Sciatic nerve (tissue), 2 donors: ENCODE measurements at regions not wholly inside any gene's neighbourhood (a gene's known extent, or its start where the extent isn't known, plus 50 kb on each side); places are given as distances from the start of the nearest gene placed in this dataset.
"Not testable (repeated sequence)": the region's sequence is repeated elsewhere in the genome, so short reads cannot be mapped to it uniquely, and the experiment has no call there.

ENCODE experiments used
- ATAC-seq: fragments of 200-7000 bp; cut with Tn5 transposase; one replicate; pipeline ENCODE4 v1.9.1; 2020; ENCODE audit warnings: mild to moderate bottlenecking, moderate library complexity
- DNase-seq: peaks from one replicate; pipeline ENCODE4 v3.0.0-alpha.2; 2020; ENCODE audit warnings: low spot score
- intact Hi-C: fragments of 100-400 bp; cut with DNase I; formaldehyde crosslinking; loops from one replicate; pipeline ENCODE4 v1.14.2; 2022
- donor health status: DM: no; HTN: no; CAD: no.
- donor health status: DM: no; HTN: no; CAD: no.

DNA sequence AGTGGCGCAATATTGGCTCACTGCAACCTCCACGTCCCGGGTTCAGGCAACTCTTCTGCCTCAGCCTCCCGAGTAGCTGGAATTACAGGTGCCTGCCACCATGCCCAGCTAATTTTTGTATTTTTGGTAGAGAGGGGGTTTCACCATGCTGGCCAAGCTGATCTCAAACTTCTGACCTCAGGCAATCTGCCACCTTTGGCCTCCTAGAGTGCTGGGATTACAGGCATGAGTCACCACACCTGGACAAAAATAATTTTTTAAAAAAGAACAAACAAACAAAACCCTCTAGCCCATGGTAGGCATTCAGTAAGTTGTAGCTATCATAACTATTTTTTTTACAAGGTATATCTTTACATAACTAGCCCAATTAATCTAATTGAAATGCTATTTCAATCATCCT is 73.9 kb upstream of the CAPRIN1 start:
- no peak for ATAC-seq
- intact Hi-C loops = no loop called here
- DNase-seq = no peak

DNA sequence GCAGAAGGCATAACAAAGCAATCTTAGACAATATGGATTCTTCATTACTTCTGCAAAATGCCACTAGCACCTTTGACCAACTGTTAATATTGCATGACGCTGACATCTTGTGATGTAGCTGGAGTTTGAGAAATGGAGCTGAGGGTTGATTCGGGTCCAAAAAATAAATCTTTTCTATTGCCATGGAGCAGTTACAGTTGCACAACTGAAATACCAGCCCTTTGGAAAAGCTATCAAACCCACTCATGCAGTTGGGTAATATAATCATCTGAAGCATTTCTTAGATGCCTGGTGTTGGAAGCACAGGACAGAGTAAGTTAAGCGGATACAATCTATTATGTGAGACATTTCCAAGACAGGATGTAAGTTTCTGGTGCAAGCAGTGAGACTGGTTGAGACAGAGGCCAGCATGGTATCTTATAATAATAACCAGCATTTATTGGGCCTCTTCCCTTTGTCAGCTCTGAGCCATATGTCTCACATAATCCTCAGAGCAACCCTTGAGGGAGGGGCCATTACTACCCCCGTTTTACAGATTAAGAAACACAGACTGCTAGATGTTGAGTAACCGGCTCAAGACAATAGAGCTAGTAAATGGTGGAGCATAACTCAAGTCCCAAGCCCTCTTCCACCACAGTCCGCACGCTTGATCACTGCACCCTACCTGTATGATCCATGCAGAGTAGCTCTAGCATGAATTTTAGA is 74.9 kb upstream of the CAPRIN1 start:
- ATAC-seq = no peak
- intact Hi-C loops = no loop called here
- DNase-seq = no peak

DNA sequence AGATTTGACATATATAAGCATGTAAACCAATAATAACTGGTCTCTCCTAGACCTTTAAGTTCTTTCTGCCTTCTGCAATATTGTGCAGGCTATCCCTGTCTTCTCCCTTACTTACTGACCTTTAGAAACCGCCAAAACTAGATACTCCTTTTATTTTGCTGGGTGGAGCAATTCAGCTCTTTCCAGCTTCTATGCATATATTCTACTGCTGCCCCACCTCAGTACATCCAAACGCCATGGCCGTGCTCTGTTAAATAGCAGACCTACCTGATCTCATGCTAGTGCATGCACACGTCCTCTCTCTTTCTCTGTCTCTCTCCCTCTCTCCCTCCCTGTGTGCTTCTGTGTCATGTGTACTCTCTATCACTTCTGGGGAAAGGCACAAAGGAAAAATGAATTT is 76.7 kb upstream of the CAPRIN1 start:
- ATAC-seq = no peak
- no peak for DNase-seq
- intact Hi-C loops = no loop called here

DNA sequence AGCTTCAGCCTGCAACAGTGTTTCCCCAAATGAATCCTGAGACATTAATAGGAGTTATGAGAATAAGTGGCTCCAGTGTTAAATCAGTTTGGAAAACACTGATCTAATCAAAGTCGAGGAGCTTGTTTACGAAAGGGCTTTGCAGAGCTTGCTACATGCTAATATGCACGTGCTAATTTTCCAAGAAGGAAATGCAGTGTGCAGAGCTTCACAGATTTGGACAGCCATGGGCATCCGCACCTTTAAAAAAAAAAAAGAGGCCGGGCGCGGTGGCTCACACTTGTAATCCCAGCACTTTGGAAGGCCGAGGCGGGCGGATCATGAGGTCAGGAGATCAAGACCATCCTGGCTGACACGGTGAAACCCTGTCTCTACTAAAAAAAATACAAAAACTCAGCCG is 79.7 kb upstream of the LMO2 start:
- peak; percentile 40 for ATAC-seq
- DNase-seq, intact Hi-C loops: not testable (repeated sequence)

DNA sequence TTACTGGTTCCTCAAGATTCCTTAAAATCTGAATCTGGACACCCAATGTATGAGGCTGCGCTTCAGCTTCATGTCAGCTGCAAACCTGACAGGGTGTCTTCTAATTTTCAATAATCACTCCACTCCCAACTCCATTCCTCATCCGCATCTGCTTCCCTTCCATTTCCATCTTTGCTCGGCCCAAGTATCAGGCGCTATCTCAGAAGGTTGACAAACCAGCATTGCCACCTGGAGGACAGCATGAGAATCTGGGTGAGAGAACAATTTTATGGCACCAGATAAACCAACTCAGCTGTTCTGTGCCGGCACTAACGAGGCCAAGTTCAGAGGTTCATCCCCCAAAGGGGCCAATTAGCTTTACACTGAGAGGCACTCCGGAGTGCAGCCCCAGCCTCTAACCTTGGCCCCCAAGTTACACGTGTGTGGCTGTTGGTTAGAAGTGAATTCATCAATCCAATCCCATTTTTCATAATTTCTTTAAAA is 79.1 kb upstream of the LMO2 start:
- DNase-seq (peak; percentile 61), ATAC-seq (peak; percentile 94)
- intact Hi-C loops = no loop called here

DNA sequence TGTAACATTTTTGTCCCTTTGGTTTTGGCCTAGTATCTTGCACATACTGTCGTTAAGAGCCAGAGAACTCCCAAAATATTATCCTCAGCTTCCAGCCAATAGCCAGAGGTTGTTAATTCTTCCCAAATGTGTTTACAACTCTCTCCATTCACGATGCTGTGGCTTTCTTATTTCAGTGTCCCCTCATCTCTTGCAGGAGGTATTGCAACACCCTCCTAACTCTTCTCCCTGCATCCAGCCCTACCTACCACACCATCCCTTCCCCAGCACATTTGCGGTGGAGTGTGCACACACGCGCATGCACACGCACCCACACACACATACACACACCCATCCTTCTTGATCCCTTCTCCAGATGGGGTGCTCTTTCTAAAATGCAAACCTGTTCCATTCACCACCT is 75.6 kb upstream of the LMO2 start:
- no peak for DNase-seq
- intact Hi-C loops = no loop called here
- no peak for ATAC-seq

DNA sequence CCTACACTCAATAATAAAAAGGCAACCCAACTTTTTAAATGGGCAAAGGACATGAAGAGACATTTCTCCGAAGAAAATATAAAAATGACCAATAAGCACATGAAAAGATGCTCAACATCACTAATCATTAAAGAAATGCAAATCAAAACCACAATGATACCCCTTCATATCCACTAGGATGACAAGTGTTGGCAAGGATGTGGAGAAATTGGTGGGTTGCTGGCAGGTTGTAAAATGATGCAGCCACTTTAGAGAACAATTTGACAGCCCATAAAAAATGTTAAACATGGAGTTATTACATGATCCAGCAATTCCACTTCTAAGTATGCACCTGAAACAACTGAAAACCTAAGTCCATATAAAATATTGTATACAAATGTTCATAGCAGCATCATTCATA is 73.2 kb upstream of the LMO2 start:
- DNase-seq (no peak), ATAC-seq (no peak)
- intact Hi-C loops = no loop called here

DNA sequence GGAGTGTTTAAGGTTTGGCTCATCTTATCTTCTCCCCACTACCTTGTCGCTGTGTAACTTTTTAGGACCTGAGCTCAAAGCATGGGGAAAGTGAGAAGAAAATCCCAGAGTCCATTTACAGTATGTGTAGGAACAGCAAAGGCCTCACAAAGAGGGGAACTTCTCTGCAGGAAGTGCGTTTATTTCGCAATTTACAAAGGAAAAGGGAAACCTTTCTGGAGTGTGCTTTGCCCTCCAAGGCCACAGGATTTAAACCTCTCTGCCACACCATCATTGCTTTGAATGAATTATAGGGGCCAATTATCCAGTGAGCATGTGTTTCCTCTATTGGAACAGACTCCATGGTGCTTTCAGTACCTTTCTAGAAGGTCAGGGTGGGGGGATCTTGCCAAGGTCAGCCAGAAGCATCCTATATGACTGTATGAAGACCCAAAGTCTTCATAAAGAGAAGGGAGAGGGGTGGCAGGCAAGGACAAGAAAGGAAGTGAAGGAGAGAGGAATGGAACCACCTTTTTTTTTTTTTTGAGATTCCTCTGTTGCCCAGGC is 68.1 kb upstream of the LMO2 start:
- DNase-seq (no peak), ATAC-seq (no peak)
- intact Hi-C loops = no loop called here

DNA sequence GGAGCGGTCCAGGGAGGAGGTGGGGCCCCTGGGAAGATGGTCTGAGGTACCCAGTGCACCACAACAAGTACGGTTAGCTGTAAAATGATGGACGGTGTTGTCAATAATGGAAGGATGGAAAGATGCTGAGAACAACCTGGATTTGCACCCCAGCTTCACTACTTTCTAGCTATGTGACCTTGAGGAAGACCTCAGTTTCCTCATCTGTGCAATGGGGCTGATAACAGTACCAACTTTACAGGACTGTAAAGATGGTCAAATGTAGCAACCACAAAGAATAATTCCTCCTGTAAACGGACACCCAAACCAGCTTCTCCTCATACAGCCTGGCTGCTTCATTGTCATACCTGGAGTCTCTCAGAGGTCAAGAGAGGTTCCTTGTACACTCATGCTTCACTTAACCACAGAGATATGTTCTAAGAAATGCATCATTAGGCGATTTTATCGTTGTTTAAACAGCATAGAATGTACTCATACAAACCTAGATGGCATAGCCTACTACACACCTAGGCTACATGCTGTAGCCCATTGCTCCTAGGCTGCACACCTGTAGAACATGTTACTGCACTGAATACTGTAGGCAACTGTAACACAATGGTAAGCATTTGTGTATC is 65.5 kb upstream of the LMO2 start:
- ATAC-seq (no peak), DNase-seq (no peak)
- intact Hi-C loops = no loop called here

DNA sequence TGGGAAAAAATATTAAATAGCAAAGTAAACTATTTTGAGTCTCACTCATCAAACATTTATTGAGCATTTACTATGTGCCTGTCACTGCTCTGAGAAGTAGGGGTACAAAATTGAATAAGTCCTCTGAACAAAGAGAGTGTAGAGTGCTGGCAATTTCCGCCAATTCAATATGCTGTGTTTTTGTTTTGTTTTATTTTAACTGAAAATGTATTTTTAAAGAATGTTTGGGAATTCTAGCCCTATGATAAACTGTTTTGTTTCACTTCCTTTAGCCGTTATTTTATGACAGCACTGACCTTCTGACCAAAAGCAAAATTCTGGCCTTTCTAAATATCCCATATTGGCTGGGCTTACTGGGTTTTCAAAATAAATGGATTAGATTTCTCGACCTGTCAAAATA is 64.7 kb upstream of the LMO2 start:
- intact Hi-C loops = no loop called here
- DNase-seq = no peak
- ATAC-seq = no peak

DNA sequence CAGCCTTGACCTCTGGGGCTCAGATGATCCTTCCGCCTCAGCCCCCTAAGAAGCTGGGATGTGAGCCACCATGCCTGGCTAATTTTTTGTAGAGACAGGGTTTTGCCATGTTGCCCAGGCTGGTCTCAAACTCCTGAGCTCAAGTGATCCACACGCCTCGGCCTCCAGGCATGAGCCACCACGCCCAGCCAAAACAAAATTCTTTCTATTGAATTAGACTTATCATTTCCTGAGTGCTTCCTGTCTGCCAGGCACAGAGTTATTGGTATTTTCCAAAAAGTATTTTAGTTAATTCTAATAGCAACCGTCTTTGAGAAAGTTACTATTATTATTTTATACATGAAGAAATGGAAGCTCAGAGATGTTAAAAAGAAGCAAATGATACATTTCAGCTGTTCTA is 61.4 kb upstream of the LMO2 start:
- ATAC-seq (no peak), DNase-seq (no peak)
- intact Hi-C loops = no loop called here

DNA sequence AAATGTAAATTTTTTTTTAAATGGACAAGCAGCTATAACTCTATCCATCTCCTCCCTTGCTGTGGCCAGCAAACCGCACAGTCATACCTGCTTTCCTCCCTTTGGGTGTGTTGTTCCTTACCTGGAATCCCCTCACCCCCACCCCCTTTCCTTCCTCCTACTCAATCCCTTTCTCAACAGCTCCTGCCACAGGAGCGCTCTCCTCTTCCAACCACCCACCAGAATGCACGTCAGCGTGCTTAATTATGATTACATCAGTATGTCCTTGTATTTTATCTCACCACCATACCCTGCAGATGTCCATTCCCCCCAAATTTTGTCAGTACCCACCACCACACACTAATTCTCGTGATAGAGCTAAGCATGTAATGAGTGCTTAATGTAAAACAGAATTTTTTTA is 60.9 kb upstream of the LMO2 start:
- no peak for ATAC-seq
- DNase-seq = no peak
- intact Hi-C loops = no loop called here

DNA sequence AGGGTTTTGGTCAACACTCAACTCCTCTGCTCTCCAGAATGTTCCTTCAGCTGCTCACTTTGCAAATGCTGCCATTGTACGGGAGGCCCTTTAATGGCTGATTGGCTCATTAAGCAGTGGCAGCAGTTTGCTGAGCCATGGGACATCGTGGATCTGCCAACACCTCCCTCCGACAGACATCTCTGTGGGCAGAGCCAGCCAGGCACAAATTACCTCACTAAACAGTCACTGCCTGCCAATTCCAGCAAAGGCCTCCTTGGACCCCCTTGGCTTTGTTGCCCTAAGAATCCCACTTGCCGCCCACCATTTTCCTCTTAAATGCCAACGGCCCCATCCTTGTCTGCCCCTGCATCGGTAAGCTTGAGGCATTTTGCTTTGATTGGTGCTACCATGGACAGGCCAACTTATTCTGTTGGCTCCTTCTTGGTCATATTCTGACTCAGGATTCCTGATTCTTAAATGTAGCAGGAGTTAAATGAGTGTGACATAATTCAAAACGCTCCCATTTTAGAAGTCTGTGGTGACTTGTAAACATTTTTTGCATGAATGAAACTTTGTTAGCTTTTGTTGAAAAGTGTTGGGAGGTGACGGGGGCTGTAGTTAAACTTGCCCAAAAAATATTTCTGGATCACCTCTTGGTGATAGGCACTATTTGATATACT is 57.5 kb upstream of the LMO2 start:
- DNase-seq = no peak
- intact Hi-C loops = no loop called here
- ATAC-seq = no peak

DNA sequence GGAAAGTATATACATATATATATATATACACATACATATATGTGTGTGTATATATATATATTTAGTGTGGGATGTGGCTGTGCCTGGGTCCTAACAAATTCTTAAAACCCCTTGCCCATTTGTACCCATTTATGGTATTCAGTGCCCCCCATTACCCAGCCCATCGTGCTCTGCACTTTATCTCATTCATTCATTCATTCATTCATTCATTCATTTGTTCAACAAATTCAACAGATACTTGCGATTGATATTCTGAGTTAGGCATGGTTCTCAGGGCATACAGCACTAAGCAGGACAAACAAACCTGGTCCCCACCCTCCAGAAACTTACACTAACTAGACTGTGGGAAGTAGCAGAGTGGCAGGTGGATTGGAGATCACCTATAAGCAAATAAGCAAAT is 56.6 kb upstream of the LMO2 start:
- ATAC-seq (no peak), DNase-seq (no peak)
- intact Hi-C loops = no loop called here

DNA sequence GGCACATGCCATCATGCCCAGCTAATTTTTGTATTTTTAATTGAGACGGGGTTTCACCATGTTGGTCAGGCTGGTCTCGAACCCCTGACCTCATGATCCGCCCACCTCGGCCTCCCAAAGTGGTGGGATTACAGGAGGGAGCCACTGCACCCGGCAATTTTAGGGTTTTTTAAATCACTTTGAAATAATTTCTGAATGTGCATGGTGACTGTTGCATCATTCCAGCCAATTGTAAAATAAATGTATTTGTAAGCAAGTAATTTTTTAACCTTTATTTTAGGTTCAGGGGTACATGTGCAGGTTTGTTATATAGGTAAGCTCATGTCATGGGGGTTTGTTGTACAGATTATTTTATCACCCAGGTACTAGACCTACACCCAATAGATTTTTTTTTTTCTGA is 56.0 kb upstream of the LMO2 start:
- DNase-seq, ATAC-seq, intact Hi-C loops: not testable (repeated sequence)

DNA sequence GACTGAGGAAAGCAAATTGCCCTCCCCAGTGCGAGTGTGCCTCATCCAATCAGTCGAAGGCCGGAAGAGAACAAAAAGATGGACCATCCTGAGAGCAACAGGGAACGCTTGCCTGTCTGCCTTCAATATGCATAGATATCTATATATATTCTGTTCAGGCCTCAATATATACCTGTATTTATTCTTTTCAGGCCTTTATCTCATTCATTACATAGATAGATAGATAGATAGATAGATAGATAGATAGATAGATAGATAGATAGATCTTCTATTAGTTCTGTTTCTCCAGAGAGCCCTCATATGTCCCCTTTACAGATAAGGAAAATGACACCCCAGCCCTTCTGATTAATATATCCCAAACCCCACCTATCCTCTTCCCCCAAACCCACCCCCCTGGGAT is 55.1 kb upstream of the LMO2 start:
- no peak for DNase-seq
- intact Hi-C loops = no loop called here
- no peak for ATAC-seq

DNA sequence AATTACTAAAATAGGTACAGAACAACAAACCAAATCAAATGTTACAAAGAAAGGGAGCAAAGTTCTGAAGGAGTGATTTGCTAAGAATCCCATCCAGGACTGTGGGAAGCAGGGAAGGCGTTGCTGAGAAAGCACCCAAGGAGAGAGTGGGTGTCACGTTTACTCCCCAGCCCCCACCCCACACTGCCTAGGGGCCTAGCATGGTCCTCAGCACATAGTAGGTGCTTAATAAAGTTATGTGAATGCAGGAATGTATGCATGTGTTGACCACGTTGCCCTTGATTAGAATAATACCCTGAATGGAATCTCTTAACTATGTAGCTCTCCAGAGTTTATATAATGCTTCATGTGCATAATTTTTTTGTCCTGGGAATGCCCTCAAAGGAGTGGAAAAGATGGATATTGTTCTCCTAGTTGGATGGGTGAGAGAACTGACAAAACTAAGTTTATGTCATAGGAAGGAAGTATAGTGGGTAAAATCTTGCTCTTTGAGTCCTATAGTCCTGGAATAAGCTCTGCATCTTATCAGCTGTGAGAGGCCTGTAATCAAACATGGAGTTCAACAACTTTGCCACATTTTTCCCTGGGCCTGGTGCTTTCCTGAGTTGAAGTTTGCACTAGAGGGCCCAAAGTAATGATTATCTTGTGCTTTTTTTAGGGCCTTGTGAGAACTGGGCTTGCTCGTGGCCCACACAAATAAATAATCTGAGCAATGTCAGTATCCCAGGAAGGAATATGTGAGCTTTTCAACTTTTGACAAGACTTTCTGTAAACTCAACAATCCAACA is 53.8 kb upstream of the LMO2 start:
- intact Hi-C loops = no loop called here
- no peak for ATAC-seq
- no peak for DNase-seq

DNA sequence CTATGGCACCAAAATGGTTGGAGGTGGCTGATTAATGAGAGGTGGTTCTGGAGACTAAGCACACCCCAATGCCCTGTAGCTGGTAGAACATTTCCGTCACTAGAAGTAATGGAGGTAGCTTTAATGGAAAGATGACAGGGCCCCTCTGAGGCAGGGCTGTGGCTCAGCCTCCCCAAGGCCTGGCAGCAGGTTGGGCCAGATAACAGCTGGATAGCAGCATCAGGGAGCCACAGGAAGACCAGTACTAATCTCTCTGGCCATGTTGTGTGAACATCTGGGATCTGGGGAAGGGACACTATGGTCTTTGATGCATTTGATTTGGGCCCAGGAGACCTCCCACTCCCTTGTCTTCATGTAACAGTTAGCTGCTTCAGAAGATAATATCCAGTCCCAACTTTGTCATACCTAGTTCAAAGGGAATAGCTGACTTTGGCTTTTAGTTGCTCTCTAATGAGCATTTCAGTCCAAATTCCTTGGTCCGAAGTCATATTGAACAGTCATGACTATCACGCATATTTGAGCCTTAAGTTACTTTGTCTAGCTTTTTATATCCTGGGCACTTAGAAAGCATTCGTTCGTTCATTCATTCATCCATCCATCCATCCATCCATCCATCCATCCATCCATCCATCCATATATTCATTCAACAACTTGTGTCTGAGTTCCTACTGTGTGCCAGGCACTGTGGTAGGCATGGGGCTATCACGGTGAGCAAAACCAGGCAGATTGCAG is 53.0 kb upstream of the LMO2 start:
- DNase-seq (no peak), ATAC-seq (no peak)
- intact Hi-C loops = no loop called here

DNA sequence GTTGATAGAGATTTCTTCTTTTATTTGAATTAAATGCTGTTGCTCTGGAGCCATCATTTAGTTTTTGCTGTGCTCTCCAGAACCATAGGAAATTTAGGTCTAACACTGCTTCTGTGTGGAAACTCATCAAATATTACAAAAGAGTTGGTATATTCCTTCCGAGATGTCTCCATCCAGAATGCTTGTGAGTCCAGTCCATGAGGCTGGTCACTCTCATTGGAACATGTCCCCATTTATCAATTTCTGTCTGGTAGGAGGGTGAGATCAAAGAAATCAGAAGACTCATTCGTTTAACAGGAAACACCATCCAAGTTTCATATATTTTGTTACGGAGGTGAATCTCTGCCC is 52.4 kb upstream of the LMO2 start:
- no peak for DNase-seq
- ATAC-seq = no peak
- intact Hi-C loops = no loop called here
